HL-60/S4 treated with retinoic acid at 250 ng/mL for 4 days and 3 days (cell line): ENCODE measurements at regions not wholly inside any gene's neighbourhood (a gene's known extent, or its start where the extent isn't known, plus 50 kb on each side); places are given as distances from the start of the nearest gene placed in this dataset.
"Not testable (repeated sequence)": the region's sequence is repeated elsewhere in the genome, so short reads cannot be mapped to it uniquely, and the experiment has no call there.

ENCODE experiments used
- in situ Hi-C: fragments of 300-500 bp; cut with MboI; formaldehyde crosslinking; loops from 2 replicates; pipeline ENCODE4 v1.7.0; 2022; ENCODE audit warnings: low sequenced_read_pairs

- in situ Hi-C loops, result no loop called here
These were observed 187.4 kb upstream of the TMEM72 start for GRCh38 chr10:44723619-44724325.

GRCh38 chr10:44724415-44725174, 186.5 kb upstream of the TMEM72 start:
- in situ Hi-C loops, result no loop called here

- in situ Hi-C loops, result no loop called here
These were observed 185.7 kb upstream of the TMEM72 start for GRCh38 chr10:44725404-44725803.

GRCh38 chr10:44731283-44731682, 179.9 kb upstream of the TMEM72 start:
- in situ Hi-C loops, result no loop called here

- in situ Hi-C loops, result no loop called here
These were observed 177.3 kb upstream of the TMEM72 start for GRCh38 chr10:44733501-44734488.

- in situ Hi-C loops, result no loop called here
These were observed 168.9 kb upstream of the TMEM72 start for GRCh38 chr10:44742248-44742647.

- in situ Hi-C loops, result no loop called here
These were observed 167.6 kb upstream of the TMEM72 start for GRCh38 chr10:44743535-44743934.

GRCh38 chr10:44745920-44746319, 165.2 kb upstream of the TMEM72 start:
- in situ Hi-C loops, result no loop called here

GRCh38 chr10:44747593-44748172, 163.5 kb upstream of the TMEM72 start:
- in situ Hi-C loops, result no loop called here

- in situ Hi-C loops, result no loop called here
These were observed 162.0 kb upstream of the TMEM72 start for GRCh38 chr10:44749151-44749550.

- in situ Hi-C loops, result no loop called here
These were observed 158.4 kb upstream of the TMEM72 start for GRCh38 chr10:44752451-44753441.

- in situ Hi-C loops, result not testable (repeated sequence)
These were observed 156.8 kb upstream of the TMEM72 start for GRCh38 chr10:44754355-44754754.

- in situ Hi-C loops, result no loop called here
These were observed 155.7 kb upstream of the TMEM72 start for GRCh38 chr10:44755481-44755880.

GRCh38 chr10:44756216-44756615, 154.9 kb upstream of the TMEM72 start:
- in situ Hi-C loops, result no loop called here

GRCh38 chr10:44757551-44758205, 153.5 kb upstream of the TMEM72 start:
- in situ Hi-C loops, result no loop called here

- in situ Hi-C loops, result no loop called here
These were observed 152.0 kb upstream of the TMEM72 start for GRCh38 chr10:44759122-44759521.

GRCh38 chr10:44760513-44760912, 150.6 kb upstream of the TMEM72 start:
- in situ Hi-C loops, result no loop called here

GRCh38 chr10:44761076-44761475, 150.1 kb upstream of the TMEM72 start:
- in situ Hi-C loops, result no loop called here

GRCh38 chr10:44763331-44763730, 147.8 kb upstream of the TMEM72 start:
- in situ Hi-C loops, result no loop called here
